Smooth muscle cell (in vitro differentiated cells): ENCODE measurements at regions not wholly inside any gene's neighbourhood (a gene's known extent, or its start where the extent isn't known, plus 50 kb on each side); places are given as distances from the start of the nearest gene placed in this dataset.
A peak's percentile ranks its signal among the peaks of the same experiment; 100 is the strongest.

ENCODE experiments used
- DNase-seq: peaks from one replicate; lab custom pipeline; 2025; ENCODE audit not compliant: unreplicated experiment; lab: John Stamatoyannopoulos, UW
- H2AFZ ChIP-seq: fragments of 200-600 bp; sonication (generic); 2 replicates; pipeline ENCODE4 v1.6.0; 2016; ENCODE audit warnings: antibody characterized with exemption, low read depth, mild to moderate bottlenecking
- H3F3A ChIP-seq: fragments of 200-600 bp; sonication (generic); 2 replicates; pipeline ENCODE4 v1.6.0; 2017; ENCODE audit warnings: antibody characterized with exemption, low read depth
- H3K27ac ChIP-seq: fragments of 200-600 bp; sonication (generic); 2 replicates; pipeline ENCODE4 v1.5.1; 2016; ENCODE audit warnings: low read depth, mild to moderate bottlenecking
- H3K27me3 ChIP-seq: fragments of 200-600 bp; sonication (generic); 2 replicates; pipeline ENCODE4 v1.6.1; 2016; ENCODE audit warnings: low read depth, mild to moderate bottlenecking
- H3K36me3 ChIP-seq: fragments of 200-600 bp; sonication (generic); 2 replicates; pipeline ENCODE4 v1.5.1; 2016; ENCODE audit warnings: low read depth
- H3K4me1 ChIP-seq: fragments of 200-600 bp; sonication (generic); 2 replicates; pipeline ENCODE4 v1.5.1; 2016; ENCODE audit warnings: low read depth
- H3K4me2 ChIP-seq: fragments of 200-600 bp; sonication (generic); 2 replicates; pipeline ENCODE4 v1.6.0; 2016; ENCODE audit warnings: mild to moderate bottlenecking
- H3K4me3 ChIP-seq: fragments of 200-600 bp; sonication (generic); 2 replicates; pipeline ENCODE4 v1.5.1; 2016; ENCODE audit warnings: mild to moderate bottlenecking
- H3K79me2 ChIP-seq: fragments of 200-600 bp; sonication (generic); 2 replicates; pipeline ENCODE4 v1.6.0; 2016; ENCODE audit warnings: low read depth, mild to moderate bottlenecking
- H3K9ac ChIP-seq: fragments of 200-600 bp; sonication (generic); 2 replicates; pipeline ENCODE4 v1.6.0; 2016; ENCODE audit warnings: low read depth
- H3K9me3 ChIP-seq: fragments of 200-600 bp; sonication (generic); replicated peaks from 2 replicates; pipeline ENCODE4 v1.5.1; 2016; ENCODE audit warnings: low read depth
- H4K20me1 ChIP-seq: fragments of 200-600 bp; sonication (generic); 2 replicates; pipeline ENCODE4 v1.6.0; 2016; ENCODE audit warnings: low read depth
- WGBS: methylation state at CpG from one replicate; pipeline ENCODE4 v1.1.7; 2016; ENCODE audit warnings: low lambda C conversion rate; 5-methylcytosine and 5-hydroxymethylcytosine counted together
- TF ChIP-seq, protein P1 (sequence below): fragments of 200-600 bp; sonication (generic); IDR thresholded peaks from 2 replicates; pipeline ENCODE4 v1.5.1; 2017; ENCODE audit warnings: borderline replicate concordance, mild to moderate bottlenecking, antibody characterized with exemption; ENCODE audit not compliant: insufficient read depth, poor library complexity, severe bottlenecking

DNA sequence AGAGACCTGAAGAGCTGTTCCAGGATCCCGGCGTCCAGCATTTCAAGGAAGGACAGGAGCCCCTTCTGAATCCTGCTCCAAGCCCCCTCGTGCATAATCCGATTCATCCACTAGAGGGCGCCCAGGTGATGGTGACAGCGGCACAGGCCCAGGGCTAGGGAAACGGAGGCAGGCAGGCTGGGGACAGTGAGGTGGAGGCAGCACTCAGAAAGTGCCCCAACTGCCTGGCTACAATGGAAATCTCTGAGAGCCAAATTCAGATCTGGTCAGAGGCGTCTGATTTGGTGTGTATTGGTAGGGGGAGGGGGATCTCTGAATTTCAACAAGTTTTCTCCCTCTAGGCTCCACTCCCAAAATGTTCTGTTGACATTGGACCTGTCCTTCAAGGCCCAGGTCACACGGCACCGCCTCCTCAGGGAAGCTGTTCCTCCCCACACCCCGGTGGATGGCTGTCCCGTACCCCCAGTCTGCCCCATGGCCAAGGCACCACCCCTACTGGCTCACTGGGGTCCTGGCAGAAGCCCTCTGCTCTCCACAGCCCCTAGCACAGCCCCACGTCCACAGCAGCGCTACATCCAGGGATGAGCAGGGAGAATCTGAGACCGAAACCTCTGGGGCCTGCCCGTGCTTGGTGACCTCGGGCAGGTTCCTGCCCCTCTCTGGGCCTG lies 142.9 kb downstream of the CRYBB2 start:
- Histone ChIP-seq H3K4me3 (no peak overlapping the region), H3F3A (no peaks in the 10 kb centered on the region), H3K4me2 (no peak overlapping the region), H2AFZ (no peak overlapping the region), H3K36me3 (no peaks in the 10 kb centered on the region), H3K4me1 (no peaks in the 10 kb centered on the region), H4K20me1 (peaks cover 17% of the 10 kb centered on the region), H3K27ac (no peak overlapping the region), H3K9ac (no peak overlapping the region), H3K79me2 (no peaks in the 10 kb centered on the region), H3K9me3 (no peaks in the 10 kb centered on the region), H3K27me3 (no peaks in the 10 kb centered on the region)
- peak; percentile 25 for DNase-seq
- 53% methylated on average over 17 of the region's 17 CpGs for WGBS
- TF ChIP-seq, protein P1, sequence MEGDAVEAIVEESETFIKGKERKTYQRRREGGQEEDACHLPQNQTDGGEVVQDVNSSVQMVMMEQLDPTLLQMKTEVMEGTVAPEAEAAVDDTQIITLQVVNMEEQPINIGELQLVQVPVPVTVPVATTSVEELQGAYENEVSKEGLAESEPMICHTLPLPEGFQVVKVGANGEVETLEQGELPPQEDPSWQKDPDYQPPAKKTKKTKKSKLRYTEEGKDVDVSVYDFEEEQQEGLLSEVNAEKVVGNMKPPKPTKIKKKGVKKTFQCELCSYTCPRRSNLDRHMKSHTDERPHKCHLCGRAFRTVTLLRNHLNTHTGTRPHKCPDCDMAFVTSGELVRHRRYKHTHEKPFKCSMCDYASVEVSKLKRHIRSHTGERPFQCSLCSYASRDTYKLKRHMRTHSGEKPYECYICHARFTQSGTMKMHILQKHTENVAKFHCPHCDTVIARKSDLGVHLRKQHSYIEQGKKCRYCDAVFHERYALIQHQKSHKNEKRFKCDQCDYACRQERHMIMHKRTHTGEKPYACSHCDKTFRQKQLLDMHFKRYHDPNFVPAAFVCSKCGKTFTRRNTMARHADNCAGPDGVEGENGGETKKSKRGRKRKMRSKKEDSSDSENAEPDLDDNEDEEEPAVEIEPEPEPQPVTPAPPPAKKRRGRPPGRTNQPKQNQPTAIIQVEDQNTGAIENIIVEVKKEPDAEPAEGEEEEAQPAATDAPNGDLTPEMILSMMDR, result peak; percentile 94

DNA sequence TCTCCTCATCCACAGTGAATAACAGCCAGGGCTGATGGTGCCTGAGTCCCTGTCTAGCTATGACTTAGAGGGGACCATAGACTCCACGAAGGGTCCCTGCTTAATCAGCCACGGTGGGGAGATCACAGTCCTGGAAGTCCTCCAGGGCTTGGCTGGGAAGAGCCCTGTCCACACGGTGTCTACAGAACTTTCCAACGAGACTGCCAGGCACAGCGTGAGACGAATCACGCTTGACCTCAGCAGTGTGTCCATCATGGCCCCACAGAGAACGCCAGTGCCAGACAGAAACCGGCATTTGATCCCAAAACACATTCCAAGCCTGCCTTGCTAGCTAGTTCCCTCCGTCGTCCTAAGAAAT lies 143.4 kb downstream of the CRYBB2 start:
- Histone ChIP-seq H3K79me2 (no peaks in the 10 kb centered on the region), H3K27me3 (no peaks in the 10 kb centered on the region), H3K4me2 (no peak overlapping the region), H3K9me3 (no peaks in the 10 kb centered on the region), H3K4me1 (no peaks in the 10 kb centered on the region), H3K9ac (no peak overlapping the region), H3F3A (no peaks in the 10 kb centered on the region), H3K36me3 (no peaks in the 10 kb centered on the region), H4K20me1 (peaks cover 17% of the 10 kb centered on the region), H3K4me3 (no peak overlapping the region), H3K27ac (no peak overlapping the region), H2AFZ (no peak overlapping the region)
- no peak for DNase-seq
- TF ChIP-seq, protein P1, result no peak
- WGBS, result 93% methylated on average over 11 of the region's 11 CpGs

DNA sequence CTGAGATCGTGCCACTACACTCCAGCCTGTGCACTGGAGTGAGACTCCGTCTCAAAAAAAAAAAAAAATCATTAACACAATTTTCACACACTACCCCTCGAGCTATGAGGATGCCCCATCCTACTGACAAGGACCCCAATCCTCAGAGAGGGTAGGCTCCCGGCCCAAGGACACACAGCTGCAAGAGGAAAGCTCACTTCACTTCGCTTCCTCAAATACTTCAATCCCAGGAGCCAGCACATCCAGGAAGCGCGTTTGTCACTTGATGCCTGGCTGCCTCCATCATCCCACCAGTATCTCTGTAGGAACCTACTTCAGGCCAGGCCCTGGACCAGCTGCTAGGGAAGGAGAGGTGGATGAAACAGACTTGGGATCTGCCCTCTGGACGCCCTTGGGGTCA lies 144.0 kb downstream of the CRYBB2 start:
- Histone ChIP-seq H3K4me2 (no peak overlapping the region), H3K9ac (no peak overlapping the region)

More for the DNA sequence above, 144.0 kb downstream of the CRYBB2 start:
- H3K9me3 ChIP-seq, result no peaks in the 10 kb centered on the region
- H3K4me1 ChIP-seq, result no peaks in the 10 kb centered on the region
- H3K4me3 ChIP-seq, result no peak overlapping the region
- no peaks in the 10 kb centered on the region for H3F3A ChIP-seq
- 91% methylated on average over 8 of the region's 8 CpGs for WGBS
- H4K20me1 ChIP-seq, result peaks cover 17% of the 10 kb centered on the region
- no peaks in the 10 kb centered on the region for H3K27me3 ChIP-seq
- TF ChIP-seq, protein P1, result no peak
- no peak for DNase-seq
- no peak overlapping the region for H3K27ac ChIP-seq
- H3K36me3 ChIP-seq, result no peaks in the 10 kb centered on the region
- H3K79me2 ChIP-seq, result no peaks in the 10 kb centered on the region
- H2AFZ ChIP-seq, result no peak overlapping the region
